Right atrium auricular region (tissue), 2 donors: ENCODE measurements at regions not wholly inside any gene's neighbourhood (a gene's known extent, or its start where the extent isn't known, plus 50 kb on each side); places are given as distances from the start of the nearest gene placed in this dataset.

Source experiments
- DNase-seq: peaks from one replicate; pipeline ENCODE4 v3.0.0-alpha.2; 2019; ENCODE audit warnings: low spot score
- H3K27ac ChIP-seq, 2 donors: fragments of 200-600 bp; sonication (generic); 1 replicate in 1 of 2; 2 replicates in 1 of 2; pipeline ENCODE4 v1.5.1; 2016 to 2019
- H3K27me3 ChIP-seq, 2 donors: fragments of 200-600 bp; sonication (generic); one replicate each; pipeline versions ENCODE4 v1.5.1 to v1.6.0; 2017 to 2019
- H3K36me3 ChIP-seq: fragments of 200-600 bp; sonication (generic); one replicate; pipeline ENCODE4 v1.5.1; 2016
- H3K4me1 ChIP-seq, 2 donors: fragments of 200-600 bp; sonication (generic); one replicate each; pipeline versions ENCODE4 v1.5.1 to v1.6.0; 2017 to 2019
- H3K4me3 ChIP-seq, 2 donors: fragments of 200-600 bp; sonication (generic); 1 replicate in 1 of 2; 2 replicates in 1 of 2; pipeline ENCODE4 v1.5.1; 2017 to 2019; ENCODE audit warnings: mild to moderate bottlenecking in 1 of 2, moderate library complexity in 1 of 2
- H3K9me3 ChIP-seq, 2 donors: fragments of 200-600 bp; sonication (generic); one replicate each; pipeline ENCODE4 v1.5.1; 2019
- CTCF ChIP-seq, 2 donors: fragments of 200-600 bp; sonication (generic); IDR thresholded peaks; one replicate each; pipeline ENCODE4 v1.5.1; 2019; ENCODE audit warnings: antibody characterized with exemption in 2 of 2

- H3K36me3 ChIP-seq: no peaks in the 10 kb centered on the region
- H3K9me3 ChIP-seq: no peaks in the 10 kb centered on the region
- no peak overlapping the region for H3K4me3 ChIP-seq
- no peak overlapping the region for H3K27ac ChIP-seq
- no peak for TF ChIP-seq CTCF (IDR thresholded peaks at IDR 0.05)
- no peaks in the 10 kb centered on the region for H3K27me3 ChIP-seq
- H3K4me1 ChIP-seq: no peaks in the 10 kb centered on the region
- DNase-seq: no peak
Measured at GRCh38 chr3:28923994-28924393, 356.9 kb upstream of the RBMS3 start.

- TF ChIP-seq CTCF (IDR thresholded peaks at IDR 0.05): no peak
- H3K27ac ChIP-seq: no peak overlapping the region
- DNase-seq: no peak
- no peaks in the 10 kb centered on the region for H3K36me3 ChIP-seq
- no peak overlapping the region for H3K4me3 ChIP-seq
- H3K27me3 ChIP-seq: no peaks in the 10 kb centered on the region
- H3K9me3 ChIP-seq: no peaks in the 10 kb centered on the region
- H3K4me1 ChIP-seq: no peaks in the 10 kb centered on the region
Measured at GRCh38 chr3:28924744-28925360, 356.0 kb upstream of the RBMS3 start.

DNA sequence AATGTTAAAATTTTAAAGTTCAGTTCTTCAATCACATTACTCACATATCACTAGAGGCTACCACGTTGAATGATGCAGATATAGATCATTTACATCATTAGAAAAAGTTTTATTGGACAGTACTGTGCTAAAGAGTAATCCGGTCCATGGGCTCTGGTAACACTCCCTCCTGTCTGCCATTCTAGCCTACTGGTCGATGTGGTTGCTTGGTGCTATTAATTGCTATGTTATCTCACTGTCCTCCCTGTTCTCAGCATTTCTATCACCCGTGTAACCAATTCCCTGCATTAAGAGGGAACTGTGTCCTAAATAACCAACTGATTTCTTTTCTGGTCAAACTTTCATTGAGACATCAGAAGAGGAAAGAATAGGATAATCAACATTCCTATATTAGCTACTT is 347.5 kb upstream of the RBMS3 start:
- no peaks in the 10 kb centered on the region for H3K4me1 ChIP-seq
- no peaks in the 10 kb centered on the region for H3K27me3 ChIP-seq
- no peak for DNase-seq
- H3K27ac ChIP-seq: no peak overlapping the region
- no peaks in the 10 kb centered on the region for H3K9me3 ChIP-seq
- no peak for TF ChIP-seq CTCF (IDR thresholded peaks at IDR 0.05)
- no peaks in the 10 kb centered on the region for H3K36me3 ChIP-seq
- H3K4me3 ChIP-seq: no peak overlapping the region

DNA sequence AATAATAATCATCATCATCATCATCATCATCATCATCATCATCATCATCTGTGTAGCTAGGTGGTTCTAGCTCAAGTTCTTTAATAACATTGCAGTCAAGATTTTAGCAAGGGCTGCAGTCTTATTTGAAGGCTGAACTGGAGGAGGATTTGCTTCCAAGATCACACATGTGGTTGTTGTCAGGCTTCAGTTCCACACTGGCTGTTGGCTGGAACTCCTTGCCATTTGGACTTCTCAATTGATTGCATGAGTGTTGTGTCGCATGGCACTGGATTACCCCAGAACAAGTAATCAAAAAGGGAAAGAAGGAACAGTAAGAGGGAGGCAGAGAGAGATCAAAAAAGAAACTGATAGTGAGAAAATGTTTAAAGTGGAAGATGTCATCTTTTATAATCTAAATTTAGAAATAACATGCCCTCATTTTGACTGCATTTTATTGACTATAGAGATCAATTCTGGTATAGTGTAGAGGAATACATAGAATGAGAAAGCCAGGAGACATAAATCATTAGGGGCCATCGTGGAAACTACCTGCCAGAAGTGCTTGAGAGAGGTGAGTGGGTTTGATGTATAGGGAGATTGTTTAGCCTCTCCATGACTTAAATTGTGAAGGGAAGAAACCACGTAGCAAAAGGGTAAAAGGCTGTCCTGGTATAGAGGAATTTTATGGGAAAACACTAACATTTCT is 346.6 kb upstream of the RBMS3 start:
- no peak for DNase-seq
- H3K4me1 ChIP-seq: no peaks in the 10 kb centered on the region
- H3K27me3 ChIP-seq: no peaks in the 10 kb centered on the region
- no peaks in the 10 kb centered on the region for H3K9me3 ChIP-seq
- no peaks in the 10 kb centered on the region for H3K36me3 ChIP-seq
- no peak for TF ChIP-seq CTCF (IDR thresholded peaks at IDR 0.05)
- H3K27ac ChIP-seq: no peak overlapping the region
- no peak overlapping the region for H3K4me3 ChIP-seq

DNA sequence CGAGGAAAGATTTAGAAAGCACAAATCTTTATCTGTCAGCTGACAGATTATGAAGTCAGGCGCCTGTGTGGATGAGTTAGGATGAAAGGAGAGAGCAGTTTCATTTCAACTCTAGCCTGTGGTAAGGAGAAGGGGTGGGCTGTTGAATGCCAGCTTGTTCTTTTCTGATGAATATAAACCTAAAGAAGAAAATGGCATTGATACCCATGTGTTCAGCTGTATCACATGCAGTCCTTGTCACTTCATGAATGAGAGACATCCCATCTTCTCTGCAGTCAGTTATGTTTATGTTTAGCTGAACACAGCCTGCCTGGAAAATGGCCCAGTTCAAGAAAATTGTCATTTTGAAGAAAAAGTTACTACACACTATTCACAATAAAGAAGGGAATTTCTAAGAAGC is 345.7 kb upstream of the RBMS3 start:
- no peak for DNase-seq
- no peaks in the 10 kb centered on the region for H3K9me3 ChIP-seq
- no peaks in the 10 kb centered on the region for H3K36me3 ChIP-seq
- no peak overlapping the region for H3K27ac ChIP-seq
- H3K4me3 ChIP-seq: no peak overlapping the region
- no peak for TF ChIP-seq CTCF (IDR thresholded peaks at IDR 0.05)
- no peaks in the 10 kb centered on the region for H3K27me3 ChIP-seq
- H3K4me1 ChIP-seq: no peaks in the 10 kb centered on the region

DNA sequence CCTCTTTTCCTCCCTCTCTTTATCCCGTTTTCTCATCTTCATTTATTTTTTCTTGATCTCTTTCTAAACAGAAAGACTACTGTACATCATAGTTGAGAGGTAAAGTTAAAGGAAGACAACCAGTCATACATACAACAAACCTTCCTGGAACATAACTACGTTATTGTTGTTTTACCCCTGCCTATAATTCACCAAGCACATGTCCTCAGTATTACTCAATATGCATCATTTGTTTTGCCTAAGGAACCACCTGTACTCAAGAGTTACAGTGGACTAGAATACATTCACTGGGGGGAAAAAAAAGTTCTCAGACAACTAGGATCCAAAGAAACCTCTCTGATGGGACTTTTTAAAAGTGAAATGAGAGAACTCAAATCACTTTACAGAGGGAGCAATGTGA is 344.7 kb upstream of the RBMS3 start:
- Histone ChIP-seq H3K27me3 (no peaks in the 10 kb centered on the region), H3K4me3 (no peak overlapping the region), H3K27ac (no peak overlapping the region), H3K9me3 (no peaks in the 10 kb centered on the region), H3K36me3 (no peaks in the 10 kb centered on the region), H3K4me1 (peaks cover 0 to 6% of the 10 kb centered on the region in 2 donors)
- DNase-seq: no peak
- TF ChIP-seq CTCF (IDR thresholded peaks at IDR 0.05): no peak
